ENCODE measurements at regions not wholly inside any gene's neighbourhood (a gene's known extent, or its start where the extent isn't known, plus 50 kb on each side); places are given as distances from the start of the nearest gene placed in this dataset.

- Histone ChIP-seq H3K27ac (replicated peaks) (no peak overlapping the region), H3K4me3 (no peak overlapping the region), H3K27me3 (ENCODE audit: low read depth) (peaks cover 86% of the 10 kb centered on the region), H3K4me1 (no peaks in the 10 kb centered on the region), H3K9me3 (replicated peaks) (peaks cover 5% of the 10 kb centered on the region), H3K36me3 (no peaks in the 10 kb centered on the region)
- no peak for TF ChIP-seq CTCF (IDR thresholded peaks at IDR 0.05; ENCODE audit: borderline replicate concordance)
- intact Hi-C loops (cut with micrococcal nuclease) = no loop called here
- DNase-seq = no peak
These were observed 234.9 kb downstream of the TEX29 start for GRCh38 chr13:111555268-111555808.

- no peaks in the 10 kb centered on the region for H3K36me3 ChIP-seq
- H3K27me3 ChIP-seq (ENCODE audit: low read depth) = peaks cover 86% of the 10 kb centered on the region
- no peak for DNase-seq
- H3K4me1 ChIP-seq = no peaks in the 10 kb centered on the region
- intact Hi-C loops (cut with micrococcal nuclease) = no loop called here
- H3K4me3 ChIP-seq = no peak overlapping the region
- no peak overlapping the region for H3K27ac ChIP-seq (replicated peaks)
- TF ChIP-seq CTCF (IDR thresholded peaks at IDR 0.05; ENCODE audit: borderline replicate concordance) = no peak
- peaks cover 5% of the 10 kb centered on the region for H3K9me3 ChIP-seq (replicated peaks)
These were observed 235.5 kb downstream of the TEX29 start for GRCh38 chr13:111555903-111556302.

- no peak for DNase-seq
- H3K27me3 ChIP-seq (ENCODE audit: low read depth) = peaks cover 86% of the 10 kb centered on the region
- H3K9me3 ChIP-seq (replicated peaks) = peaks cover 5% of the 10 kb centered on the region
- no peaks in the 10 kb centered on the region for H3K36me3 ChIP-seq
- H3K4me1 ChIP-seq = no peaks in the 10 kb centered on the region
- TF ChIP-seq CTCF (IDR thresholded peaks at IDR 0.05; ENCODE audit: borderline replicate concordance) = no peak
- intact Hi-C loops (cut with micrococcal nuclease) = no loop called here
- no peak overlapping the region for H3K4me3 ChIP-seq
- no peak overlapping the region for H3K27ac ChIP-seq (replicated peaks)
These were observed 236.1 kb downstream of the TEX29 start for GRCh38 chr13:111556496-111556895.

GRCh38 chr13:111557921-111558699 is 237.7 kb downstream of the TEX29 start:
- no peak for DNase-seq
- Histone ChIP-seq H3K9me3 (replicated peaks) (no peaks in the 10 kb centered on the region), H3K27me3 (ENCODE audit: low read depth) (peaks cover 98% of the 10 kb centered on the region), H3K4me1 (no peaks in the 10 kb centered on the region), H3K4me3 (no peak overlapping the region), H3K27ac (replicated peaks) (no peak overlapping the region), H3K36me3 (no peaks in the 10 kb centered on the region)
- intact Hi-C loops (cut with micrococcal nuclease) = no loop called here
- TF ChIP-seq CTCF (IDR thresholded peaks at IDR 0.05; ENCODE audit: borderline replicate concordance) = no peak

- no peak for DNase-seq
- no peaks in the 10 kb centered on the region for H3K36me3 ChIP-seq
- no peak for TF ChIP-seq CTCF (IDR thresholded peaks at IDR 0.05; ENCODE audit: borderline replicate concordance)
- peaks cover 95% of the 10 kb centered on the region for H3K27me3 ChIP-seq (ENCODE audit: low read depth)
- no peak overlapping the region for H3K27ac ChIP-seq (replicated peaks)
- H3K4me1 ChIP-seq = no peaks in the 10 kb centered on the region
- no peaks in the 10 kb centered on the region for H3K9me3 ChIP-seq (replicated peaks)
- H3K4me3 ChIP-seq = no peak overlapping the region
- intact Hi-C loops (cut with micrococcal nuclease) = no loop called here
These were observed 238.3 kb downstream of the TEX29 start for GRCh38 chr13:111558700-111559088.
